ENCODE measurements at regions not wholly inside any gene's neighbourhood (a gene's known extent, or its start where the extent isn't known, plus 50 kb on each side); places are given as distances from the start of the nearest gene placed in this dataset.

GRCh38 chr5:6078881-6079280, 299.5 kb downstream of the MED10 start:
- Histone ChIP-seq H3K27me3 (ENCODE audit: control insufficient read depth in 2 of 2, insufficient read depth in 2 of 2, low read length in 2 of 2) (no peaks in the 10 kb centered on the region), H4K20me1 (replicated peaks; ENCODE audit: control insufficient read depth, extremely low read depth, insufficient read depth, low read length) (no peaks in the 10 kb centered on the region), H3K9me1 (replicated peaks; ENCODE audit: control insufficient read depth, extremely low read depth, insufficient read depth, low read length) (no peaks in the 10 kb centered on the region), H2AFZ (ENCODE audit: low read depth, low read length) (no peak overlapping the region), H3K4me1 (ENCODE audit: control insufficient read depth, extremely low read depth, insufficient read depth, low read length) (no peaks in the 10 kb centered on the region), H3K9ac (replicated peaks; ENCODE audit: extremely low read depth, insufficient read depth, low read length) (no peak overlapping the region), H3K27ac (ENCODE audit: insufficient read depth, low read depth, low read length) (no peak overlapping the region), H3K79me2 (ENCODE audit: control insufficient read depth, insufficient read depth, low read length) (no peaks in the 10 kb centered on the region), H3K4me2 (ENCODE audit: insufficient read depth, low read length) (no peak overlapping the region), H3K36me3 (ENCODE audit: control insufficient read depth in 2 of 2, extremely low read depth in 1 of 2, insufficient read depth in 2 of 2, low read length in 2 of 2) (no peaks in the 10 kb centered on the region), H3K9me3 (replicated peaks; ENCODE audit: control insufficient read depth, insufficient read depth, low read length) (peaks cover 2% of the 10 kb centered on the region), H3K4me3 (replicated peaks in 1 of 3; ENCODE audit: insufficient read depth in 1 of 3, low read depth in 1 of 3, low read length in 3 of 3) (no peak overlapping the region)
- intact Hi-C loops (cut with micrococcal nuclease) (no loop called here), dilution Hi-C loops (cut with MboI; ENCODE audit: extremely low pct_ligation_motif_present, low sequenced_read_pairs) (no loop called here)
- FAIRE-seq (no peak), DNase-seq (ENCODE audit: low read depth, low spot score) (no peak)
- no TSS peak for BruUV-seq (replicated peaks)
- no peak for TF ChIP-seq JUN (IDR thresholded peaks at IDR 0.05; ENCODE audit: borderline replicate concordance, insufficient read depth, insufficient read length, low read depth)
- TF ChIP-seq MYC (IDR thresholded peaks at IDR 0.05; ENCODE audit: low read depth, low read length), result no peak
- TF ChIP-seq GATA2 (IDR thresholded peaks at IDR 0.05; ENCODE audit: insufficient read depth, insufficient read length, low read depth, low read length), result no peak
- TF ChIP-seq FOS (IDR thresholded peaks at IDR 0.05; ENCODE audit: borderline replicate concordance, insufficient read depth, low read length), result no peak
- TF ChIP-seq POLR2A (IDR thresholded peaks at IDR 0.05; ENCODE audit: low read depth, low read length), result no peak
- TF ChIP-seq POLR2AphosphoS5 (IDR thresholded peaks at IDR 0.05; ENCODE audit: insufficient read depth, low read depth, low read length), result no peak
- TF ChIP-seq MAX (IDR thresholded peaks at IDR 0.05; ENCODE audit: insufficient read depth, insufficient read length), result no peak
- TF ChIP-seq EZH2 (IDR thresholded peaks at IDR 0.05; ENCODE audit: borderline replicate concordance, low read depth, low read length, severe bottlenecking), result no peak
- no peak for TF ChIP-seq CTCF (IDR thresholded peaks at IDR 0.05; ENCODE audit: extremely low read depth in 1 of 2, insufficient read depth in 1 of 2, low read depth in 1 of 2, low read length in 2 of 2)
- ChIA-PET POLR2A (no interaction called here), CTCF (no interaction called here)
